ENCODE measurements at regions not wholly inside any gene's neighbourhood (a gene's known extent, or its start where the extent isn't known, plus 50 kb on each side); places are given as distances from the start of the nearest gene placed in this dataset.

GRCh38 chr2:45069684-45070083, 60.4 kb upstream of the SIX2 start:
- no peaks in the 10 kb centered on the region for H3K9me3 ChIP-seq (ENCODE audit: control insufficient read depth in 2 of 2, low read length in 2 of 2)
- H3K9ac ChIP-seq (ENCODE audit: low read length in 2 of 2), result no peak overlapping the region
- no peaks in the 10 kb centered on the region for H3K4me1 ChIP-seq (ENCODE audit: control insufficient read depth, insufficient read depth, low read length)
- H3K27me3 ChIP-seq (ENCODE audit: control insufficient read depth in 1 of 2, insufficient read depth in 2 of 2, low read length in 2 of 2), result peaks cover 0 to 4% of the 10 kb centered on the region in 2 donors
- H3K36me3 ChIP-seq (ENCODE audit: control insufficient read depth in 2 of 2, insufficient read depth in 2 of 2, low read length in 2 of 2), result no peaks in the 10 kb centered on the region
- no peak overlapping the region for H3K27ac ChIP-seq (ENCODE audit: low read length)
- no peak overlapping the region for H3K4me3 ChIP-seq (ENCODE audit: low read length in 2 of 2)

GRCh38 chr2:45068571-45069140, 59.4 kb upstream of the SIX2 start:
- peaks cover 0 to 2% of the 10 kb centered on the region in 2 donors for H3K27me3 ChIP-seq (ENCODE audit: control insufficient read depth in 1 of 2, insufficient read depth in 2 of 2, low read length in 2 of 2)
- H3K4me3 ChIP-seq (ENCODE audit: low read length in 2 of 2), result no peak overlapping the region
- H3K9me3 ChIP-seq (ENCODE audit: control insufficient read depth in 2 of 2, low read length in 2 of 2), result no peaks in the 10 kb centered on the region
- H3K27ac ChIP-seq (ENCODE audit: low read length), result no peak overlapping the region
- no peaks in the 10 kb centered on the region for H3K4me1 ChIP-seq (ENCODE audit: control insufficient read depth, insufficient read depth, low read length)
- H3K9ac ChIP-seq (ENCODE audit: low read length in 2 of 2), result no peak overlapping the region
- H3K36me3 ChIP-seq (ENCODE audit: control insufficient read depth in 2 of 2, insufficient read depth in 2 of 2, low read length in 2 of 2), result no peaks in the 10 kb centered on the region

DNA sequence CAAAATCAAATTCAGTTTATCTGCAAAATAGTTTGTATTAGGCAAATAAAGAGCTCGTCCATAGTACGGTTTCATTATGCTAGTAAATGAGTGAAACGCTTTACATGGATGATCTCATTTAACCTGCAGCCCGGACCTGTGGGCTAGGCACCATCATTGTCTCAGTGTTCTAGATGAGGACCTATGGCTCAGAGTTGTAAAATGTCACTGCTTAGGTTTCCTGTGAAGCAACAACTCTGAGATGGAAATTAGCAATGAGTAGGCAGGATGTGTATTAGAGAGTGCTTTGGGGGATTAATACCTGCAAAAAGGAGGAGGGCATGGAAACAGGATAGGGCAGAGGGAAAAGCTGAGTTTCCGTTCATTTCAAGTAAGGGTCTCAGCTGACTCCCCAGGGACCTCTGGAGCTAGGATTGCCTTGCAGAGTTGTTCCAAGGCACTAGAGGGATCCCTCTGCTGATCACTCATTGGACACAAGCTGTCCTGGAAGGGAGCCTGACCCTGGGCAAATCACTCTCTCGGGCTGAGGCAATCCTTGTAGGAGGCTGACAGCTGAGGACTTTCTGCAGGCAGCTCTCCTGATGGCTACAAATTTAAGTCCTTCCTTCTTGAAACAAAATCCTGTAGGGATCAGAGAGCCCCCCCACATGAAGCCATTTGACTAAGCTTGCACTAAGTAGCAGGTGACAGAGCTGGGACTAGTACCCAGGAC, 58.8 kb upstream of the SIX2 start:
- Histone ChIP-seq H3K9me3 (ENCODE audit: control insufficient read depth in 2 of 2, low read length in 2 of 2) (no peaks in the 10 kb centered on the region), H3K27me3 (ENCODE audit: control insufficient read depth in 1 of 2, insufficient read depth in 2 of 2, low read length in 2 of 2) (peaks cover 0 to 2% of the 10 kb centered on the region in 2 donors)

More for the DNA sequence above, 58.8 kb upstream of the SIX2 start:
- H3K9ac ChIP-seq (ENCODE audit: low read length in 2 of 2), result no peak overlapping the region
- H3K4me3 ChIP-seq (ENCODE audit: low read length in 2 of 2), result no peak overlapping the region
- no peaks in the 10 kb centered on the region for H3K4me1 ChIP-seq (ENCODE audit: control insufficient read depth, insufficient read depth, low read length)
- no peaks in the 10 kb centered on the region for H3K36me3 ChIP-seq (ENCODE audit: control insufficient read depth in 2 of 2, insufficient read depth in 2 of 2, low read length in 2 of 2)
- H3K27ac ChIP-seq (ENCODE audit: low read length), result no peak overlapping the region
